HG02623 (cell line): ENCODE measurements at regions not wholly inside any gene's neighbourhood (a gene's known extent, or its start where the extent isn't known, plus 50 kb on each side); places are given as distances from the start of the nearest gene placed in this dataset.

ENCODE experiments used
- ATAC-seq: cut with Tn5 transposase; IDR thresholded peaks from one replicate; pipeline ENCODE4 v1.9.1; 2021; ENCODE audit warnings: moderate library complexity; ENCODE audit not compliant: unreplicated experiment

- ATAC-seq, result no peak
Observed at GRCh38 chr15:70337277-70338186, 239.8 kb upstream of the TLE3 start.

GRCh38 chr15:70336425-70337009 is 238.8 kb upstream of the TLE3 start:
- ATAC-seq, result no peak

GRCh38 chr15:70334286-70334685 is 236.6 kb upstream of the TLE3 start:
- no peak for ATAC-seq

GRCh38 chr15:70329179-70329578 is 231.5 kb upstream of the TLE3 start:
- ATAC-seq, result no peak

DNA sequence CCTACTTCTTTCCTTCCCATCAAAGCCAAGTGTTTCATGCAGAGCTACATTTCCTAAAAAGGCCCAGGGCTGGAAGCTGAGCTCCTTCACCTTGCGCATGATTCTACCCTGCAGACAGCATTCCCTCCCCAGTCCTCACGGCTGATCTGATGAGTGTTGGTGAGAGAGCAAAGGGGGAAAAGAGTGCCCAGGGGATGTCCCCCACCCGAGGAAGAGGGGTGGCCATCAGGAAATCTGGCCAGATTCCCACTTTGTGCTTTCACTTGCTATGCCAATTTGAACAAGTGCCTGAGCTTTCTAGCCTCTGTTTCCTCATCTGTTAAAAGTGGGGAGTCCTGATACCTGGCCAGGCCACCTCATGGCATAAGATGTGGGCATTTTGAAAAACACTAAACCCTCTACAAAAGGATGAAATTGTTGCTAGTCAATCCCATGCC is 231.0 kb upstream of the TLE3 start:
- ATAC-seq, result no peak

DNA sequence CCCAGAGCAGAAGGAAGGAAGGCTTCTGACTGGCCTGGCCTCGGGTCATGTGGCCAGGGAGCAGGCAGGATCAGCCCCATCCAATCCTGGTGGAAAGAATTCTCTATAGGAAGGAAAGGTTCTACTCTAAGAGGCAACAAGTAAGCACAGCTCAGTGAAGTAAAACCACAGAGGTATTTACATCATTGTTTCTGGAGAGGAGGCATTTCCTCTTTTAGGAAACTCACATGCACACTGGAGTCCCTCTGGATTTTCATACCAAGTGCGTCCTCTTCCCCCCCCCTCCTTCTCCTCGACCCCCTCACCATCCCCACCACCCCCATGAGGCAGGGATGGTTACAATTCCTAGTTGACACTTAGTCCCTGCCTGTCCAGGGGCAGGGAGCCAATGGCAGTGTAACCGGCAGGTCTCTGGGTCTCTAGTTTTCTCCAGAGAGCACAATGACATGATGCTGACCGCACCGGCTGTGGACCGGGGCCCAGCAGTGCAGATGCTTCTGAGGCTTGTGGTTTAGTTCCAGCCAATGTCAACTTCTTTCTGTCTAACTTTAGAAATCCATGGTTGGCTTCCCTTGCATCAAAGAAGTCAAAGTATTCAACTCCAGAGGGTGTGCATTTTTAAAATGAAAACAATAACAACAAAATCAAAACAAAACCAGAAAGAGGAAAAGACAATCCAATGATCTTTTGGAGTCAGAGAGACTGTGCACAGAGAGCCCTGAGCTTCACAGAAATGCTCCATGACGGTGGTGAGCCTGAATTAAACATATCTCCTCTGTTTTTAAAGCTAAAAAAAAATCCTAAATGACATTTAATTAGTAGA is 230.3 kb upstream of the TLE3 start:
- no peak for ATAC-seq

- no peak for ATAC-seq
Observed at GRCh38 chr15:70327328-70327855, 229.7 kb upstream of the TLE3 start.

DNA sequence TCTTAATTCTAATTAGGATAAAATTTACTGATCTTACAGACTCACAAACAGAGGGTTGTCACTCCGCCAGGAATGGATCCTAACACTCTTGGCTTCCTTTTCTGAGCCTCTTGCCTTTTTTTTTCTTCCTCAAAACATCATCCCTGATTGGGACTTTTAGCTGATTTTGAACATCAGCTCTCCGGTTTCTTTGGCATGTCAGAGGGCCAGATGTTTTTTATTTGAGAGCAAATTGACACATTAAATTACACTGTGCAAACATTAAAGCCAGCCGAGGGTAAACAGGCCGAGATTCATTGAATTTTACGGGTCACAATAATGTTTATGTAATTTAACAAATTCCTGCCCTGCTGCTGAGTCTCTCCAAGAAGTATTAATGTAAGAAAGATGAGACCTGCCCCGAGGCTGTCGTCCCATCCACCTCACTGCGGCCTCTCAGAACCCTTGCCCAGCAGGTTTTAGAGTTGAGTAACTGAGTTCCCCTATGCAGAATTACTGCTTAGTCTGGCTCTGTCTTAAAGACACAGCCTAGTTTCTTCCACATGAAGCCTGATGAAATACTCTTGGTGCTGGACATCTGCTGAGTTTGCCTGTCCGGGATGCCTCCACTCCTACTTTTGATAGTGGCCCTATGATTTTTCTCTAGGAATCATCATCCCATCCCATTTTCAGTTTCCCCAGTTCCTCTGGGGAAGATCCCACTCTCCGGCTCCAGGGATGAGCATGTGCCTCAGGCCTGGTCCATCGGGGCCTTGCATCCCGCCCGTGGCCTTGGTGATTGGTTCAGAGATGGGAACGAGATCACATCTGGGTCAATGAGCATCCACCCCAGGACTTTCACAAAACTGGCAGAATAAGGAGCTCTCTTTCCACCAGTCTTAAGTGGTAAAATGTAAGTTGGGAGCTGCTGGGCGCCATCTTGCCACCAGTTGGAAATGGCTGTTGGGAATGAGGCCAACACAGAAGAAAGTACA is 226.6 kb upstream of the TLE3 start:
- ATAC-seq, result no peak

DNA sequence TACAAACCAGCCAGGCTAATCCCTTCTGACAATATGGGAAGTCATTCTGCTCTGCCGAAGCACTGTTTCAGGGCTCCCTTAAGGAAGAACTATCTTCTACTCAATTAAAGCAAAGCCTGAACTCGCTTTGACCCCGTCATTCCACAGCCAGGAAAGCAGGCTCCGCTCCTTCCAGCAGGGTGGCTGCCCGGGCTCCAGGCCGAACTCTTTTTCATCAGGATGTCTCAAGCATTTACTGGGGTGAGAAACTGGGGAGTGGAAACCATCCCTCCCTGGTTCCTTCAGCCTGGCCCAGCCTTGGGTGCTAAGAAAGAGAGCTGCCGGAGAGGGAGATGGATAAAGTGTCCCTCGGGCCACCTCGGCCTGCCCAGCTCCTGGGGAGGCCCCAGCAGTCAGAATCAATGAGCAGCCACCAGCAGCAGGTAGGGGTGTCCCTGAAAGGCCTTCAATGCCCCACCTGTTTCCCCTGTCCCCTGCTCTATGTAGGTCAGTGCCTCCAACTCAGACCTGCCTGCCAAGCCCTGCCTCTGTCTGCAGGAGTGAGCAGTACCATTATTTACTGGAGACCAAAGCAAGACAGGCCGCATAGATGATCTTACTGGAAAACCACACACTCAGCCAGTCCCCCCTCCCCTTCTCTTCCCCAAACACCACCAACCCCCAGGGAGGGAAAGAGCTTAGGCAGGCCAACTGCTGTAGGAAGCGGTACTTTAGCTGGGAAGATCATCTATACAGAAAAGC is 225.6 kb upstream of the TLE3 start:
- no peak for ATAC-seq

- no peak for ATAC-seq
Observed at GRCh38 chr15:70322051-70322668, 224.4 kb upstream of the TLE3 start.

GRCh38 chr15:70321172-70321819 is 223.6 kb upstream of the TLE3 start:
- ATAC-seq, result no peak

DNA sequence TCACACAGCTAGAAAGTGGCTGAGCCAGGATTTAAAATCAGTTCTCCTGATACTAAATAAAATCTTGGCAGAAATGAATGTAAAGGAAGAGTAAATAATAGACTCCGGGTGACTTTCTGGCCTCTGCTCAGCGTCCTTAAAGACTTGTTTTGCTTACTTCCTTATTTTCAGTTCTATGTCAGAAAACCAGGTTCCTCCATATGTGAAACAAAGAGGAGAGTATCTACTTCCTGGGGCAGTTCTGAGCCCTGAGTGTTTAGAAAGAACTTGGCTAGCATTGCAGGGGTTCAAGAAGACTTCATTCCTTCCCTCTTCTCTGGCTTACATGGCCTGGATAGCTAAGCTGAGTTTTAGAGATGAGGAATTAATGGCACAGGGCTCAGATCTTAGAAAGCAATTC is 222.8 kb upstream of the TLE3 start:
- no peak for ATAC-seq

- ATAC-seq, result no peak
Observed at GRCh38 chr15:70320077-70320476, 222.4 kb upstream of the TLE3 start.

DNA sequence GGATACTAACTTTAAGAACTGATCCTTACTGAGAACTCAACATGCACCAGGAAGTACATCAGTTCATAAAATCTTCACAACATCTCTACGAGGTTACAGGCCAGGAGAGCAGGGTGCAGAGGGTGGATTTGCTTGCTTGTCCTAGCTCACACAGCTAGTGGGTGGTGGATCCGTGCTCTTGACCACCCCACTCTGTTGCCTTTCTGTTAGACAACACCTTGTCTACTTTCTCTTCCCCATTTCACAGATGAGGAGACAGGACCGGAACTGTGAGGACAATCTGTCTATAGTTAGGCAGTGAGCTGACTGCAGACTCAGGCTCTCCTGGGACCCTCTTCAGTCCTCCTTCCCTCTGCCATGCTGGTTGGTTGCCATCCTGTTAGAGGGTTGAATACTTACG is 221.7 kb upstream of the TLE3 start:
- peak; percentile 60 for ATAC-seq

- no peak for ATAC-seq
Observed at GRCh38 chr15:70318594-70319465, 221.1 kb upstream of the TLE3 start.

- no peak for ATAC-seq
Observed at GRCh38 chr15:70316059-70316600, 218.4 kb upstream of the TLE3 start.

DNA sequence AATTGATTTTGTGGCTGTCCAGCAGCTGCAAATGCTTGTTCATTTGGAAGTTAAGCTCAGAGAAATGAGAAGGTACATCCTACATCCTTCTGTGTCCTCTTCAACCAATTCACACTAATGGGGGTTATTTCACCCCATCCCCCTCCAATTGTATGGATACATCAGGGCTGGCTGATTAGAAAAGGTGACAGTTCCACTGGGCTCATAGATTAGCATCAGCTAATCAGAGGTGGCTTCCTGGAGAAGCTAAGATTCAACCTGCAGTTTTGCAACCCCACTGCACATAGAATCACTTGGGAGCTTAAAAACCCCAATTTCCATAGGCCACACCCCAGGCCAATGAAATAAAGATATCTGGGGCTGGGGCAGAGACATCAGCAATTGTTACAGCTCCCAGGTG is 217.7 kb upstream of the TLE3 start:
- no peak for ATAC-seq
